ENCODE measurements at regions not wholly inside any gene's neighbourhood (a gene's known extent, or its start where the extent isn't known, plus 50 kb on each side); places are given as distances from the start of the nearest gene placed in this dataset.

- Histone ChIP-seq H3K36me3 (ENCODE audit: control insufficient read depth in 3 of 3, insufficient read depth in 2 of 3, low read depth in 1 of 3, low read length in 3 of 3) (no peaks in the 10 kb centered on the region), H3K9me3 (ENCODE audit: control insufficient read depth in 2 of 2, insufficient read depth in 1 of 2, low read depth in 1 of 2, low read length in 1 of 2) (no peaks in the 10 kb centered on the region), H3K27ac (ENCODE audit: low read depth in 1 of 3, low read length in 2 of 3) (peak overlapping the region in 1 of 3 donors; percentile 16), H3K4me3 (ENCODE audit: low read depth in 1 of 3, low read length in 3 of 3) (no peak overlapping the region), H3K4me1 (ENCODE audit: control insufficient read depth in 3 of 3, insufficient read depth in 2 of 3, low read depth in 1 of 3, low read length in 2 of 3) (peaks cover 0 to 26% (median 4%) of the 10 kb centered on the region in 3 donors), H3K27me3 (ENCODE audit: control insufficient read depth in 3 of 3, insufficient read depth in 3 of 3, low read length in 3 of 3) (no peaks in the 10 kb centered on the region)
- no peak for FAIRE-seq
- DNase-seq: peak; percentile 21 to 80
- WGBS, 3 donors: 14 to 46% (median 29%) methylated on average over 3 of the region's 3 CpGs
These were observed 216.6 kb upstream of the ADCY2 start for GRCh38 chr5:7179364-7179763.

DNA sequence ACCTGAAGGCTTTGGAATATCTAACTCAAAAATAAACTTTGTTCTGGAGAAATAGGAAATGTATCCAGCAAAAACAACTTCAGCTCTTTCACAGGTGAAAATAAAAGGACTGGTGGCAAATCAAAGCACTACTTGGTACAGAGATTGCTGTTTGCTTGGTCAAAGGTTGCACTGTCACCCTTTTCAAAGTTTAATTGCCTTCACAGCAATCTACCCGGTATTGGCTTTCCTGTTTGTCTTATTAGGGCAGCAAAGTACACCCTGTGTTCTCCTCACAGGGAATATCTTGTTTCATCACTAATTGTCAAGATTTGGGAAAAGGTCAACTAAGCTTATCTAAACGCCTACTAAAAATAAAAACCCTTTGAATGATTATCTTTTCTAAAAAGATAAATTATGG is 214.1 kb upstream of the ADCY2 start:
- FAIRE-seq (no peak), DNase-seq (peak; percentile 82 to 90)
- peak overlapping the region in 1 of 3 donors; percentile 65 for H3K27ac ChIP-seq (ENCODE audit: low read depth in 1 of 3, low read length in 2 of 3)
- no peak overlapping the region for H3K4me3 ChIP-seq (ENCODE audit: low read depth in 1 of 3, low read length in 3 of 3)
- H3K9me3 ChIP-seq (ENCODE audit: control insufficient read depth in 2 of 2, insufficient read depth in 1 of 2, low read depth in 1 of 2, low read length in 1 of 2): no peaks in the 10 kb centered on the region
- no peaks in the 10 kb centered on the region for H3K36me3 ChIP-seq (ENCODE audit: control insufficient read depth in 3 of 3, insufficient read depth in 2 of 3, low read depth in 1 of 3, low read length in 3 of 3)
- peaks cover 0 to 26% (median 4%) of the 10 kb centered on the region in 3 donors for H3K4me1 ChIP-seq (ENCODE audit: control insufficient read depth in 3 of 3, insufficient read depth in 2 of 3, low read depth in 1 of 3, low read length in 2 of 3)
- H3K27me3 ChIP-seq (ENCODE audit: control insufficient read depth in 3 of 3, insufficient read depth in 3 of 3, low read length in 3 of 3): no peaks in the 10 kb centered on the region
- WGBS, 3 donors: 5 to 38% (median 21%) methylated on average over 2 of the region's 2 CpGs

- Histone ChIP-seq H3K36me3 (ENCODE audit: control insufficient read depth in 3 of 3, insufficient read depth in 2 of 3, low read depth in 1 of 3, low read length in 3 of 3) (no peaks in the 10 kb centered on the region), H3K9me3 (ENCODE audit: control insufficient read depth in 2 of 2, insufficient read depth in 1 of 2, low read depth in 1 of 2, low read length in 1 of 2) (no peaks in the 10 kb centered on the region), H3K27ac (ENCODE audit: low read depth in 1 of 3, low read length in 2 of 3) (no peak overlapping the region), H3K4me1 (ENCODE audit: control insufficient read depth in 3 of 3, insufficient read depth in 2 of 3, low read depth in 1 of 3, low read length in 2 of 3) (peaks cover 0 to 15% (median 3%) of the 10 kb centered on the region in 3 donors), H3K4me3 (ENCODE audit: low read depth in 1 of 3, low read length in 3 of 3) (no peak overlapping the region), H3K27me3 (ENCODE audit: control insufficient read depth in 3 of 3, insufficient read depth in 3 of 3, low read length in 3 of 3) (no peaks in the 10 kb centered on the region)
- 83 to 89% (median 84%) methylated on average over 7 of the region's 7 CpGs for WGBS, 3 donors
- DNase-seq (no peak), FAIRE-seq (no peak)
These were observed 210.2 kb upstream of the ADCY2 start for GRCh38 chr5:7185742-7186141.

DNA sequence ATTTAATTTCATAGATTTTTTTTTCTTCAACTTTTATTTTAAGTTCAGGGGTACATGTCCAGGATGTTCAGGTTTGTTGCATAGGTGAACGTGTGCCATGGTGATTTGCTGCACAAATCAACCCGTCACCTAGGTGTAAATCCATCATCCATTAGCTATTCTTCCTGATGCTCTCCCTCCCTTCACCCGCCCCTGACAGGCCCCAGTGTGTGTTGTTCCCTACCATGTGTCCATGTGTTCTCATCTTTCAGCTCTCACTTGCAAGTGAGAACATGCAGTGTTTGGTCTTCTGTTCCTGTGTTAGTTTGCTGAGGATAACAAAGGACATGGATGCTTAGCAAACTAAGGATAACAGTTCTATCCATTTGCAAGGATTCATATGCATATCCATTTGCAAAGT is 209.1 kb upstream of the ADCY2 start:
- DNase-seq: no peak
- Histone ChIP-seq H3K4me3 (ENCODE audit: low read depth in 1 of 3, low read length in 3 of 3) (no peak overlapping the region), H3K4me1 (ENCODE audit: control insufficient read depth in 3 of 3, insufficient read depth in 2 of 3, low read depth in 1 of 3, low read length in 2 of 3) (peaks cover 0 to 6% (median 0%) of the 10 kb centered on the region in 3 donors), H3K27ac (ENCODE audit: low read depth in 1 of 3, low read length in 2 of 3) (no peak overlapping the region), H3K36me3 (ENCODE audit: control insufficient read depth in 3 of 3, insufficient read depth in 2 of 3, low read depth in 1 of 3, low read length in 3 of 3) (no peaks in the 10 kb centered on the region), H3K9me3 (ENCODE audit: control insufficient read depth in 2 of 2, insufficient read depth in 1 of 2, low read depth in 1 of 2, low read length in 1 of 2) (no peaks in the 10 kb centered on the region), H3K27me3 (ENCODE audit: control insufficient read depth in 3 of 3, insufficient read depth in 3 of 3, low read length in 3 of 3) (no peaks in the 10 kb centered on the region)
- WGBS, 3 donors: 78 to 83% (median 82%) methylated on average over 3 of the region's 3 CpGs
- FAIRE-seq: no peak

GRCh38 chr5:7190712-7191250 is 205.2 kb upstream of the ADCY2 start:
- Histone ChIP-seq H3K9me3 (ENCODE audit: control insufficient read depth in 2 of 2, insufficient read depth in 1 of 2, low read depth in 1 of 2, low read length in 1 of 2) (no peaks in the 10 kb centered on the region), H3K27me3 (ENCODE audit: control insufficient read depth in 3 of 3, insufficient read depth in 3 of 3, low read length in 3 of 3) (no peaks in the 10 kb centered on the region), H3K36me3 (ENCODE audit: control insufficient read depth in 3 of 3, insufficient read depth in 2 of 3, low read depth in 1 of 3, low read length in 3 of 3) (no peaks in the 10 kb centered on the region), H3K4me3 (ENCODE audit: low read depth in 1 of 3, low read length in 3 of 3) (no peak overlapping the region), H3K27ac (ENCODE audit: low read depth in 1 of 3, low read length in 2 of 3) (no peak overlapping the region), H3K4me1 (ENCODE audit: control insufficient read depth in 3 of 3, insufficient read depth in 2 of 3, low read depth in 1 of 3, low read length in 2 of 3) (peaks cover 0 to 3% (median 0%) of the 10 kb centered on the region in 3 donors)
- DNase-seq (no peak), FAIRE-seq (no peak)
- WGBS, 3 donors: 10 to 43% (median 31%) methylated on average over 6 of the region's 6 CpGs

- Histone ChIP-seq H3K27me3 (ENCODE audit: control insufficient read depth in 3 of 3, insufficient read depth in 3 of 3, low read length in 3 of 3) (no peaks in the 10 kb centered on the region), H3K4me1 (ENCODE audit: control insufficient read depth in 3 of 3, insufficient read depth in 2 of 3, low read depth in 1 of 3, low read length in 2 of 3) (peaks cover 0 to 3% (median 0%) of the 10 kb centered on the region in 3 donors), H3K9me3 (ENCODE audit: control insufficient read depth in 2 of 2, insufficient read depth in 1 of 2, low read depth in 1 of 2, low read length in 1 of 2) (no peaks in the 10 kb centered on the region), H3K4me3 (ENCODE audit: low read depth in 1 of 3, low read length in 3 of 3) (no peak overlapping the region), H3K27ac (ENCODE audit: low read depth in 1 of 3, low read length in 2 of 3) (no peak overlapping the region), H3K36me3 (ENCODE audit: control insufficient read depth in 3 of 3, insufficient read depth in 2 of 3, low read depth in 1 of 3, low read length in 3 of 3) (no peaks in the 10 kb centered on the region)
- peak in 1 of 2 donors; percentile 64 for DNase-seq
- no peak for FAIRE-seq
- 62 to 66% (median 64%) methylated on average over 3 of the region's 3 CpGs for WGBS, 3 donors
These were observed 203.9 kb upstream of the ADCY2 start for GRCh38 chr5:7192016-7192415.

DNA sequence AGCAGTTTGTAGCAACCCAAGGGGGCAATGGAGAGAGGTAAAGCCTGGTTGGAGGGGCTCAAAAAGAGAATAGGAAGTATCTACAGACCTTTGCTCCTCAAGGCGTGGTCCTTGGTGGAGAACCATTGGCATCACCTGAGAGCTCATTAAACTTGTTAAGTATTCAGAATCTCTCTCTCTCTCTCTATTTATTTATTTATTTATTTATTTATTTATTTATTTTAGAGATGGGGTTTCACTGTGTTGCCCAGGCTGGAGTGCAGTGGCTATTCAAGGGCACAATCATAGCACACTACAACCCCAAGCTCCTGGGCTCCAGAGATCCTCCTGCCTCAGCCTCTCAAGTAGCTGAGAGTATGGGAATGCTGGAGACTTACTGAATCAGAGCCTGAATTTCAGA is 193.1 kb upstream of the ADCY2 start:
- Histone ChIP-seq H3K4me1 (ENCODE audit: control insufficient read depth in 3 of 3, insufficient read depth in 2 of 3, low read depth in 1 of 3, low read length in 2 of 3) (no peaks in the 10 kb centered on the region), H3K27me3 (ENCODE audit: control insufficient read depth in 3 of 3, insufficient read depth in 3 of 3, low read length in 3 of 3) (no peaks in the 10 kb centered on the region), H3K4me3 (ENCODE audit: low read depth in 1 of 3, low read length in 3 of 3) (no peak overlapping the region), H3K9me3 (ENCODE audit: control insufficient read depth in 2 of 2, insufficient read depth in 1 of 2, low read depth in 1 of 2, low read length in 1 of 2) (peaks cover 0 to 6% of the 10 kb centered on the region in 2 donors), H3K36me3 (ENCODE audit: control insufficient read depth in 3 of 3, insufficient read depth in 2 of 3, low read depth in 1 of 3, low read length in 3 of 3) (no peaks in the 10 kb centered on the region), H3K27ac (ENCODE audit: low read depth in 1 of 3, low read length in 2 of 3) (no peak overlapping the region)
- 57 to 93% (median 83%) methylated on average over 1 of the region's 1 CpG for WGBS, 3 donors
- no peak for DNase-seq
- FAIRE-seq: no peak

GRCh38 chr5:7207979-7208378 is 188.0 kb upstream of the ADCY2 start:
- Histone ChIP-seq H3K4me3 (ENCODE audit: low read depth in 1 of 3, low read length in 3 of 3) (no peak overlapping the region), H3K9me3 (ENCODE audit: control insufficient read depth in 2 of 2, insufficient read depth in 1 of 2, low read depth in 1 of 2, low read length in 1 of 2) (no peaks in the 10 kb centered on the region), H3K36me3 (ENCODE audit: control insufficient read depth in 3 of 3, insufficient read depth in 2 of 3, low read depth in 1 of 3, low read length in 3 of 3) (no peaks in the 10 kb centered on the region), H3K4me1 (ENCODE audit: control insufficient read depth in 3 of 3, insufficient read depth in 2 of 3, low read depth in 1 of 3, low read length in 2 of 3) (peaks cover 0 to 19% (median 7%) of the 10 kb centered on the region in 3 donors), H3K27ac (ENCODE audit: low read depth in 1 of 3, low read length in 2 of 3) (no peak overlapping the region), H3K27me3 (ENCODE audit: control insufficient read depth in 3 of 3, insufficient read depth in 3 of 3, low read length in 3 of 3) (no peaks in the 10 kb centered on the region)
- WGBS, 3 donors: 72 to 98% (median 93%) methylated on average over 2 of the region's 2 CpGs
- DNase-seq (no peak), FAIRE-seq (no peak)

GRCh38 chr5:7208938-7209337 is 187.0 kb upstream of the ADCY2 start:
- H3K27ac ChIP-seq (ENCODE audit: low read depth in 1 of 3, low read length in 2 of 3): peak overlapping the region; percentile 32 to 45 (median 44)
- H3K36me3 ChIP-seq (ENCODE audit: control insufficient read depth in 3 of 3, insufficient read depth in 2 of 3, low read depth in 1 of 3, low read length in 3 of 3): no peaks in the 10 kb centered on the region
- 21 to 32% (median 28%) methylated on average over 5 of the region's 5 CpGs for WGBS, 3 donors
- FAIRE-seq (no peak), DNase-seq (peak; percentile 2 to 27)
- no peaks in the 10 kb centered on the region for H3K9me3 ChIP-seq (ENCODE audit: control insufficient read depth in 2 of 2, insufficient read depth in 1 of 2, low read depth in 1 of 2, low read length in 1 of 2)
- peaks cover 0 to 19% (median 7%) of the 10 kb centered on the region in 3 donors for H3K4me1 ChIP-seq (ENCODE audit: control insufficient read depth in 3 of 3, insufficient read depth in 2 of 3, low read depth in 1 of 3, low read length in 2 of 3)
- no peak overlapping the region for H3K4me3 ChIP-seq (ENCODE audit: low read depth in 1 of 3, low read length in 3 of 3)
- H3K27me3 ChIP-seq (ENCODE audit: control insufficient read depth in 3 of 3, insufficient read depth in 3 of 3, low read length in 3 of 3): no peaks in the 10 kb centered on the region
